ENCODE measurements at regions not wholly inside any gene's neighbourhood (a gene's known extent, or its start where the extent isn't known, plus 50 kb on each side); places are given as distances from the start of the nearest gene placed in this dataset.
"Not testable (repeated sequence)": the region's sequence is repeated elsewhere in the genome, so short reads cannot be mapped to it uniquely, and the experiment has no call there.

DNA sequence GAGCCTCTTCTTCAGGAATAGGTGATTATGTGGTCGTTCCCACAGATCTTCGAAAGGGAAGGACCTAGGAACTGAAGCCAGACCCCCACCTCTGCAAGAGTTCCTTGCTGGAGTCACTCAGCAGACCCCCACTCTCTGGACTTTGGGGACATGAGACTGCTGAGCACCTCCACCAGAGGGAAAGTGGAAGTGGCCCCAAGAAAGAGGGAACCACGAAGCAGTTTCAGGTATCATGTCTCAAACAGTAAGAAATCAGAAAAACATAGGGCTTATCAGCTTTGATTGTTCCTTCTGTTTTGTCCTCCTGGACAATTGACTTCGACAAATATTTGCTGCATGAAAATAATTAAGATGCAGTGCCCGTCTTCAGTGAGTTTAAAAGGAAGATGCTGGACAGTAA, 98.9 kb downstream of the CDRT15L2 start:
- not testable (repeated sequence) for H3K4me1 ChIP-seq (ENCODE audit: control insufficient read depth, insufficient read depth, low read length, poor library complexity, severe bottlenecking); H3K4me3 ChIP-seq (ENCODE audit: insufficient read depth, low read depth, low read length, poor library complexity, severe bottlenecking); H3K36me3 ChIP-seq (ENCODE audit: control insufficient read depth, insufficient read depth, low read length); DNase-seq; H3K27me3 ChIP-seq (replicated peaks; ENCODE audit: control insufficient read depth, insufficient read depth, low read length, poor library complexity, severe bottlenecking); H3K9me3 ChIP-seq (ENCODE audit: control insufficient read depth, low read length); H3K27ac ChIP-seq (ENCODE audit: insufficient read depth, low read length, poor library complexity, severe bottlenecking)

DNA sequence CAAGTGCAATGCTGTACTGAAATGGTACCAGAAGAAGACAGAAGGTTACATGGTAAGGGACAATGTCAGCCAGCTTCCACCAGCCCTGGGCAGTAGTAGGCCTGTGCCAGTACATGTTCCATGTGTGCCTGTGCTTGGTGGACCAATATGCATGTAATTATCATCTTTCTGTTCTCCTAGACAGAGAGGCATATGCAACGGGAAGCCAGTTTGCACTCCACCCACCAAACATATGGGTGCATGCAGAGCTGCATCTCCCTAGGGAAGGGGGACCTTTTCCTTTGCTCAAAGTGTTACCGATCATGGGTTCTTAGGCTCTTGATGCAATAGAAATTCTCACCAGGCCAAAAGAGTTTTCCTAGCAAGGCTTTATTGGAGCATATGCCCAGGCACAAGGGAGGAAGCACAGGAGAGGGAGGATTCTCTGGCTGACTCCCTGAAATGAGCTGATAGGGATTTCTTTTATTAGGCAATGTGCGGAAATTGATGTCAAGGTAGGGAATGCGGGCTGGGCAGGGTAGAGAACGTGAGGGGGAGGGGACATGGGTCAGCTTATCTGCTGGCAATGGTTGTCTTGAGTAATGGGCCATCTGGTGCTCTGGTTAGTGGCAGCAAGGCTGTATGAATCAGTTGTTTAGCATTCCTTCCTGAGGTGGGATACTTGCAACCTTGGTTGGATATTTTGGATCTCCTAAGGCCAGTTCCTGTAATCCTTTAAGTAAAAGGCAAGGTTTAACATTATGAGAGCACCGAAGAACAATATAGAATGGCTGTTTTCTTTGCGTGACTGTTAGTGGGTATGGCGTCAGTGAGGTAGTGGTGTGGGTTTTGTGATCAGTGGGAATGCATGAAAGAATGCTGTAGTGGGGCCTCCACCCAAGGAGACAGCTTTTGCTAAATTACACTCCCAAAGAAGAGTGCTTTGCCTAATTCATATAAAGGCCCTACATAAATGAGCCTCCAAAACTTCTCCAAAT, 102.5 kb downstream of the CDRT15L2 start:
- H3K4me1 ChIP-seq (ENCODE audit: control insufficient read depth, insufficient read depth, low read length, poor library complexity, severe bottlenecking); DNase-seq; H3K27ac ChIP-seq (ENCODE audit: insufficient read depth, low read length, poor library complexity, severe bottlenecking); H3K27me3 ChIP-seq (replicated peaks; ENCODE audit: control insufficient read depth, insufficient read depth, low read length, poor library complexity, severe bottlenecking); H3K9me3 ChIP-seq (ENCODE audit: control insufficient read depth, low read length); H3K4me3 ChIP-seq (ENCODE audit: insufficient read depth, low read depth, low read length, poor library complexity, severe bottlenecking); H3K36me3 ChIP-seq (ENCODE audit: control insufficient read depth, insufficient read depth, low read length): not testable (repeated sequence)

- H3K4me1 ChIP-seq (ENCODE audit: control insufficient read depth, insufficient read depth, low read length, poor library complexity, severe bottlenecking); H3K9me3 ChIP-seq (ENCODE audit: control insufficient read depth, low read length); H3K27me3 ChIP-seq (replicated peaks; ENCODE audit: control insufficient read depth, insufficient read depth, low read length, poor library complexity, severe bottlenecking); H3K4me3 ChIP-seq (ENCODE audit: insufficient read depth, low read depth, low read length, poor library complexity, severe bottlenecking); H3K27ac ChIP-seq (ENCODE audit: insufficient read depth, low read length, poor library complexity, severe bottlenecking); H3K36me3 ChIP-seq (ENCODE audit: control insufficient read depth, insufficient read depth, low read length); DNase-seq: not testable (repeated sequence)
These were observed 104.2 kb downstream of the CDRT15L2 start for GRCh38 chr17:20683651-20684229.

DNA sequence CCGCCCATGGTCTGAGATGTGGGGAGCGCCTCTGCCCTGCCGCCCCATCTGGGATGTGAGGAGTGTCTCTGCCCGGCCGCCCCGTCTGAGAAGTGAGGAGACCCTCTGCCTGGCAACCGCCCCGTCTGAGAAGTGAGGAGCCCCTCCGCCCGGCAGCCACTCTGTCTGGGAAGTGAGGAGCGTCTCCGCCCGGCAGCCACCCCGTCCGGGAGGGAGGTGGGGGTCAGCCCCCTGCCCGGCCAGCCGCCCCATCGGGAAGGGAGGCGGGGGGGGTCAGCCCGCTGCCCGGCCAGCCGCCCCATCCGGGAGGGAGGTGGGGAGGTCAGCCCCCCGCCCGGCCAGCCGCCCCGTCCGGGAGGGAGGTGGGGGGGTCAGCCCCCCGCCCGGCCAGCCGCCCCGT, 105.5 kb downstream of the CDRT15L2 start:
- not testable (repeated sequence) for H3K4me1 ChIP-seq (ENCODE audit: control insufficient read depth, insufficient read depth, low read length, poor library complexity, severe bottlenecking); H3K9me3 ChIP-seq (ENCODE audit: control insufficient read depth, low read length); H3K27me3 ChIP-seq (replicated peaks; ENCODE audit: control insufficient read depth, insufficient read depth, low read length, poor library complexity, severe bottlenecking); H3K27ac ChIP-seq (ENCODE audit: insufficient read depth, low read length, poor library complexity, severe bottlenecking); H3K36me3 ChIP-seq (ENCODE audit: control insufficient read depth, insufficient read depth, low read length); H3K4me3 ChIP-seq (ENCODE audit: insufficient read depth, low read depth, low read length, poor library complexity, severe bottlenecking); DNase-seq

DNA sequence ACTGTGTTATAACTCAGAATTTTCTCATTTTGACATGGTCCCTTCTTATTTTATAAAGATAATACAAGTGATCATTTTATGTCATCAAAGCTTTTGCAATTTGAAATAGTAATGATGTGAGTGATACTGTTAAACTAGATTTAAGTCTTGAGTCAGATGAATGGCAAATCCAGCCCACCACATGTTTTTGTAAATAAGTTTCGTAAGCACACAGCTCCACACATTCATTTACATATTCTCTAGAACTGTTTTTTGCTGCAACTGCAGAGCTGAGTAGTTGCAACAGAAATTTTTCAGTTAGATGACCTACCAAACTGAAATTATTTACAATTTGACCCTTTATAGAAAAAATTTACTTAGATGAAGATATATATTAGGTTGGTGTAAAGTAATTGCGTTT, 108.1 kb downstream of the CDRT15L2 start:
- not testable (repeated sequence) for H3K4me1 ChIP-seq (ENCODE audit: control insufficient read depth, insufficient read depth, low read length, poor library complexity, severe bottlenecking); H3K4me3 ChIP-seq (ENCODE audit: insufficient read depth, low read depth, low read length, poor library complexity, severe bottlenecking); H3K27me3 ChIP-seq (replicated peaks; ENCODE audit: control insufficient read depth, insufficient read depth, low read length, poor library complexity, severe bottlenecking); DNase-seq; H3K36me3 ChIP-seq (ENCODE audit: control insufficient read depth, insufficient read depth, low read length); H3K9me3 ChIP-seq (ENCODE audit: control insufficient read depth, low read length); H3K27ac ChIP-seq (ENCODE audit: insufficient read depth, low read length, poor library complexity, severe bottlenecking)

DNA sequence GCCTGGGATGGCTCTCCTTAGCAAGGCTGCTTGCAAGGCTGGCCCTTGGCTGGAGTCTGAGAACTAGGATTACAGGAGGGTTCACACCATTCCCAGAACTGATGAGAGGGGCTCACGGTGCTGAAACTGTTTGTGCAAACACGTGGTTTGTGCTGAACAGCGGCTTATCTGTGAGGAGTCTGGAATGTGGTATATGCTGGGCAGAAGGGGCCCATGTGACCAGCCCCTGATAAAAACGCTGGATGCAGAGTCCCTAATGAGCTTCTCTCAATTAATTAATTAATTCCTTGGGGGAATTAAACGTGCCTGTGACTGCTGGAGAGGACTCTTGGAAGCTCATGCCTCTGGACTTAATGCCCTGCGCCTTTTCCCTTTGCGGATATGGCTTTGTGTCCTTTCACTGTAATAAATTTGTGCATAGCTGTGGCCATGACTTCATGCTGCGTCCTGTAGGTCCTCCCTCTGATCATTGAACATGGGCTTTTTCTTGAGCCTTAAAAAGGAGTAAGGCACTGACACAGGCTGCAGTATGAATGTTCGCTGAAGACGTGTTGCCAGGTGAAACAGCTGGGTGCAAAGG, 109.7 kb downstream of the CDRT15L2 start:
- not testable (repeated sequence) for H3K9me3 ChIP-seq (ENCODE audit: control insufficient read depth, low read length); H3K27ac ChIP-seq (ENCODE audit: insufficient read depth, low read length, poor library complexity, severe bottlenecking); H3K27me3 ChIP-seq (replicated peaks; ENCODE audit: control insufficient read depth, insufficient read depth, low read length, poor library complexity, severe bottlenecking); H3K4me3 ChIP-seq (ENCODE audit: insufficient read depth, low read depth, low read length, poor library complexity, severe bottlenecking); H3K36me3 ChIP-seq (ENCODE audit: control insufficient read depth, insufficient read depth, low read length); DNase-seq; H3K4me1 ChIP-seq (ENCODE audit: control insufficient read depth, insufficient read depth, low read length, poor library complexity, severe bottlenecking)

GRCh38 chr17:20692706-20693105, 113.2 kb downstream of the CDRT15L2 start:
- not testable (repeated sequence) for H3K36me3 ChIP-seq (ENCODE audit: control insufficient read depth, insufficient read depth, low read length); DNase-seq; H3K4me1 ChIP-seq (ENCODE audit: control insufficient read depth, insufficient read depth, low read length, poor library complexity, severe bottlenecking); H3K27me3 ChIP-seq (replicated peaks; ENCODE audit: control insufficient read depth, insufficient read depth, low read length, poor library complexity, severe bottlenecking); H3K4me3 ChIP-seq (ENCODE audit: insufficient read depth, low read depth, low read length, poor library complexity, severe bottlenecking); H3K27ac ChIP-seq (ENCODE audit: insufficient read depth, low read length, poor library complexity, severe bottlenecking); H3K9me3 ChIP-seq (ENCODE audit: control insufficient read depth, low read length)

DNA sequence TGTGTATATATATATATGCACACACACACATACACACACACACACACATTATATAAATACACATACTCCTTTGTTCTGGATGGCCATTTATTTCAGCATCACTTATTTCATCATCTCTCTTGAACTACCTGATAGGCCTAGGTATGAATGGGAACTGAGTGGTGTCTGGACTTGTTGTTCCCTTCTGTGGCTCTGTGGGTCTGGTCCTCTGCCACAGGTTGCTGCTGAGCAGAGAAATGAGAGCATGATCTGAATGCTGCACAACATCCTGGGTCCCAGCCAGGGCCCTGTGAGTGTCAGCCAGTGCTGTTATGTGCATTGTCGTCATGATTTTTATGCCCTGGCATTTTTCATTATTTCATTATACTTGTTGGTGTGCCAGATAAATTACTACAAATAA, 116.3 kb downstream of the CDRT15L2 start:
- not testable (repeated sequence) for H3K27ac ChIP-seq (ENCODE audit: insufficient read depth, low read length, poor library complexity, severe bottlenecking); H3K36me3 ChIP-seq (ENCODE audit: control insufficient read depth, insufficient read depth, low read length); DNase-seq; H3K4me1 ChIP-seq (ENCODE audit: control insufficient read depth, insufficient read depth, low read length, poor library complexity, severe bottlenecking); H3K27me3 ChIP-seq (replicated peaks; ENCODE audit: control insufficient read depth, insufficient read depth, low read length, poor library complexity, severe bottlenecking); H3K4me3 ChIP-seq (ENCODE audit: insufficient read depth, low read depth, low read length, poor library complexity, severe bottlenecking); H3K9me3 ChIP-seq (ENCODE audit: control insufficient read depth, low read length)

DNA sequence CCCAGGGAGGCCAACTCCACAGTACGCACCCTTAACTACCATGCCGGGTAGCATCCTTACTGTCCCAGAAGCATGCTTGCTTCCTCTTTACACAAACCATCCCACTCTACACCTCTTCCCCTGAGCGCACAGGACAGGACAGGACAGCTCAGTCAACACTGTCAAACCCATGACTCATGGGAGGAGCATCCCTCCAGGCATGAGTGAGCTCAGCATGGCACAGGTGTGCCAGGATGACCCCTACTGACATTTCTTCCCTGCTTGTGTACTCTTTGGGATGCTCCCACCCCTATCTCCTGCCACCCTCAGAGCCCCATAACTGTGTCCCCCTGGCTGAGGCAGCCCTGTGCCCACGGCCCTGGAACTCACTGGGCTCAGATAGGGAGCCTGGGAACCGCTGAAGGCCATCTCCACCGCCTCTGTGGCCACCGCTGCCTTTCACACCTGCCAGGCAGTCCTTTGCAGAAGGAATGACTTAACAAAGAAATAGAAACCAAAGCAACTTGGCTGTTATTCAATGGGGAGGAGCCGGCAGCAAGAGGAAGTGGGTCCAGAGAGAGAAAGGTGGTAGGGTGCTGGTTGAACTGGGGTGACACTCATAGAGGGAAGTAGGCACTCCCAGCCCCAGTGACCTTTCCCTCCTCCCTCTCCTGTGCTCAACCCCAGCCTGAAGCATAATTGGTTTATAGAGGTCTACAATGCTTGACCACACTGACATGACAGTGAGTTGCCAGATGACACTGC, 119.1 kb downstream of the CDRT15L2 start:
- H3K4me3 ChIP-seq (ENCODE audit: insufficient read depth, low read depth, low read length, poor library complexity, severe bottlenecking); DNase-seq; H3K27me3 ChIP-seq (replicated peaks; ENCODE audit: control insufficient read depth, insufficient read depth, low read length, poor library complexity, severe bottlenecking); H3K4me1 ChIP-seq (ENCODE audit: control insufficient read depth, insufficient read depth, low read length, poor library complexity, severe bottlenecking); H3K9me3 ChIP-seq (ENCODE audit: control insufficient read depth, low read length); H3K27ac ChIP-seq (ENCODE audit: insufficient read depth, low read length, poor library complexity, severe bottlenecking); H3K36me3 ChIP-seq (ENCODE audit: control insufficient read depth, insufficient read depth, low read length): not testable (repeated sequence)

- not testable (repeated sequence) for H3K9me3 ChIP-seq (ENCODE audit: control insufficient read depth, low read length); H3K36me3 ChIP-seq (ENCODE audit: control insufficient read depth, insufficient read depth, low read length); H3K27me3 ChIP-seq (replicated peaks; ENCODE audit: control insufficient read depth, insufficient read depth, low read length, poor library complexity, severe bottlenecking); DNase-seq; H3K4me3 ChIP-seq (ENCODE audit: insufficient read depth, low read depth, low read length, poor library complexity, severe bottlenecking); H3K4me1 ChIP-seq (ENCODE audit: control insufficient read depth, insufficient read depth, low read length, poor library complexity, severe bottlenecking); H3K27ac ChIP-seq (ENCODE audit: insufficient read depth, low read length, poor library complexity, severe bottlenecking)
These were observed 121.0 kb downstream of the CDRT15L2 start for GRCh38 chr17:20700528-20700927.
